OCI-LY1 (cell line): ENCODE measurements at regions not wholly inside any gene's neighbourhood (a gene's known extent, or its start where the extent isn't known, plus 50 kb on each side); places are given as distances from the start of the nearest gene placed in this dataset.

Source experiments
- H2AFZ ChIP-seq: fragments of 200-600 bp; sonication (generic), shearing (Covaris generic); 2 replicates; pipeline ENCODE4 v1.6.0; 2014; ENCODE audit warnings: antibody characterized with exemption, mild to moderate bottlenecking, low read length
- H3F3A ChIP-seq: fragments of 200-600 bp; sonication (generic), shearing (Covaris generic); 2 replicates; pipeline ENCODE4 v1.6.0; 2014; ENCODE audit warnings: mild to moderate bottlenecking, antibody characterized with exemption, low read length, moderate library complexity; ENCODE audit not compliant: insufficient read depth
- H3K27ac ChIP-seq: fragments of 200-600 bp; sonication (generic); 2 replicates; pipeline ENCODE4 v1.5.1; 2014; ENCODE audit warnings: low read length, mixed run types, mild to moderate bottlenecking, low read depth; ENCODE audit not compliant: poor library complexity, severe bottlenecking
- H3K27me3 ChIP-seq: fragments of 200-600 bp; sonication (generic); 2 replicates; pipeline ENCODE4 v1.6.0; 2014; ENCODE audit warnings: antibody characterized with exemption, mild to moderate bottlenecking, low read length, moderate library complexity; ENCODE audit not compliant: insufficient read depth
- H3K36me3 ChIP-seq: fragments of 200-600 bp; sonication (generic); 2 replicates; pipeline ENCODE4 v1.6.1; 2014; ENCODE audit warnings: mild to moderate bottlenecking, antibody characterized with exemption, low read length, moderate library complexity, mixed read lengths; ENCODE audit not compliant: insufficient read depth
- H3K4me1 ChIP-seq: fragments of 200-600 bp; sonication (generic); 2 replicates; pipeline ENCODE4 v1.5.1; 2014; ENCODE audit warnings: mild to moderate bottlenecking, low read length, moderate library complexity; ENCODE audit not compliant: insufficient read depth, severe bottlenecking
- H3K4me2 ChIP-seq: fragments of 200-600 bp; sonication (generic), shearing (Covaris generic); 2 replicates; pipeline ENCODE4 v1.6.1; 2014; ENCODE audit warnings: low read length
- H3K4me3 ChIP-seq: fragments of 200-600 bp; sonication (generic); 2 replicates; pipeline ENCODE4 v1.5.1; 2014; ENCODE audit warnings: low read length, low read depth, mild to moderate bottlenecking, mixed read lengths; ENCODE audit not compliant: poor library complexity, severe bottlenecking
- H3K79me2 ChIP-seq: fragments of 200-600 bp; shearing (Covaris generic); 2 replicates; pipeline ENCODE4 v1.6.1; 2016; ENCODE audit warnings: mixed run types, low read length, mixed read lengths; ENCODE audit not compliant: insufficient read depth
- H3K9ac ChIP-seq: fragments of 200-600 bp; sonication (generic), shearing (Covaris generic); 2 replicates; pipeline ENCODE4 v1.6.1; 2014; ENCODE audit warnings: mild to moderate bottlenecking, low read length, mixed read lengths
- H3K9me2 ChIP-seq: fragments of 200-600 bp; sonication (generic), shearing (Covaris generic); 2 replicates; pipeline ENCODE4 v1.6.1; 2014; ENCODE audit warnings: low read depth, mild to moderate bottlenecking, low read length, mixed read lengths
- H3K9me3 ChIP-seq: fragments of 200-600 bp; shearing (Covaris generic); 2 replicates; pipeline ENCODE4 v1.6.1; 2014; ENCODE audit warnings: low read length, mixed read lengths
- H4K20me1 ChIP-seq: fragments of 200-600 bp; sonication (generic), shearing (Covaris generic); 2 replicates; pipeline ENCODE4 v1.6.0; 2016; ENCODE audit warnings: mild to moderate bottlenecking, low read length; ENCODE audit not compliant: insufficient read depth
- EZH2 ChIP-seq: fragments of 200-600 bp; sonication (generic), shearing (Covaris generic); IDR thresholded peaks from 2 replicates; pipeline ENCODE4 v1.8.0; 2017; ENCODE audit warnings: borderline replicate concordance, mixed run types, mild to moderate bottlenecking, antibody characterized with exemption, low read length, moderate library complexity, mixed read lengths
- TF ChIP-seq, protein P1 (sequence below): fragments of 200-600 bp; sonication (generic), shearing (Covaris generic); IDR thresholded peaks from 2 replicates; pipeline ENCODE4 v1.5.1; 2017; ENCODE audit warnings: mild to moderate bottlenecking, antibody characterized with exemption, low read length, moderate library complexity, mixed read lengths

DNA sequence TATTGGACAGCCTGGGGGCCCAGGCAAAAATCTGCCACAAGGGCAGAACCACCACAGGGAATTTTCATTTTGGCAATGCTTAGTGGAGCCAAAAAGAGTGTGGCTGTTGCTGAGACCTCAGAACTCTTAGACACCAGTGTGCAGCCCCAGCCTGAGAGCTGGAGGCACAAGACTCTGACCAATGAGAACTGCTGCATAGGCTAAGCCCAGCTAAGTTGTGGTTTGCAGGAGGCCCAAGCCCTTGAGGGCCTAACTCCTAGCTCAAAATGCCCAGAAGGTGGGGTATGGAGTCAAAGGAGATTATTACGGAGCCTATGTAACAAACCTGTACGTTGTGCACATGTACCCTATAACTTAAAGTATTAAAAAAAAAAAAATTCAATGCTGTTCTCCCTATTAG lies 296.7 kb downstream of the TRAM1L1 start:
- Histone ChIP-seq H3K4me3 (no peak overlapping the region), H4K20me1 (no peaks in the 10 kb centered on the region), H3K4me1 (no peaks in the 10 kb centered on the region), H3K79me2 (no peaks in the 10 kb centered on the region), H3K9me2 (no peaks in the 10 kb centered on the region), H3K27ac (no peak overlapping the region), H3K9ac (no peak overlapping the region), H3K4me2 (no peak overlapping the region), H3F3A (no peaks in the 10 kb centered on the region), H3K9me3 (no peaks in the 10 kb centered on the region), H2AFZ (no peak overlapping the region), H3K27me3 (no peaks in the 10 kb centered on the region), H3K36me3 (no peaks in the 10 kb centered on the region)
- TF ChIP-seq, protein P1, sequence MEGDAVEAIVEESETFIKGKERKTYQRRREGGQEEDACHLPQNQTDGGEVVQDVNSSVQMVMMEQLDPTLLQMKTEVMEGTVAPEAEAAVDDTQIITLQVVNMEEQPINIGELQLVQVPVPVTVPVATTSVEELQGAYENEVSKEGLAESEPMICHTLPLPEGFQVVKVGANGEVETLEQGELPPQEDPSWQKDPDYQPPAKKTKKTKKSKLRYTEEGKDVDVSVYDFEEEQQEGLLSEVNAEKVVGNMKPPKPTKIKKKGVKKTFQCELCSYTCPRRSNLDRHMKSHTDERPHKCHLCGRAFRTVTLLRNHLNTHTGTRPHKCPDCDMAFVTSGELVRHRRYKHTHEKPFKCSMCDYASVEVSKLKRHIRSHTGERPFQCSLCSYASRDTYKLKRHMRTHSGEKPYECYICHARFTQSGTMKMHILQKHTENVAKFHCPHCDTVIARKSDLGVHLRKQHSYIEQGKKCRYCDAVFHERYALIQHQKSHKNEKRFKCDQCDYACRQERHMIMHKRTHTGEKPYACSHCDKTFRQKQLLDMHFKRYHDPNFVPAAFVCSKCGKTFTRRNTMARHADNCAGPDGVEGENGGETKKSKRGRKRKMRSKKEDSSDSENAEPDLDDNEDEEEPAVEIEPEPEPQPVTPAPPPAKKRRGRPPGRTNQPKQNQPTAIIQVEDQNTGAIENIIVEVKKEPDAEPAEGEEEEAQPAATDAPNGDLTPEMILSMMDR: no peak

DNA sequence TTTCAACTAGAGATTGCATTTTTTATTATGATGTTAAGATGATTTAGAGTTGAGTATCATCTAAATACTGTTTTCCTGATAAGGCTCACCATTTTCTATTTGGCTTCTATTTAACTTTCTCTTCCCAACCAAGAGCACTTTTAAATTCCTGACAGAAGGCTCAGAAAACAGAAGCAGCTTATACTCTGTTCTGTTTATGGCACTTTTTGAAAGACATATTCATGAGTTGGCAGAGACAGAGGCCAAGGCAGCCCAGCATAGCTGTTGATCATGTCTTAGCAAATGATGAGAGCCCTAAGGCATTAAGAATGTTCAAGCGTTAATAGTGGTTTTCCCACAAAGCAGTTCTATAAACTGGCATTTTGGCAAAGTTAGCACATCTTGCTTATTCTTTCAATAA lies 330.3 kb downstream of the TRAM1L1 start:
- no peak overlapping the region for H3K9ac ChIP-seq
- no peak overlapping the region for H3K4me2 ChIP-seq
- no peak overlapping the region for H2AFZ ChIP-seq
- no peaks in the 10 kb centered on the region for H3K36me3 ChIP-seq
- H3F3A ChIP-seq: no peaks in the 10 kb centered on the region
- no peaks in the 10 kb centered on the region for H3K27me3 ChIP-seq
- no peak for TF ChIP-seq EZH2
- TF ChIP-seq, protein P1: no peak
- no peak overlapping the region for H3K4me3 ChIP-seq
- no peaks in the 10 kb centered on the region for H3K79me2 ChIP-seq
- H3K27ac ChIP-seq: no peak overlapping the region
- H3K4me1 ChIP-seq: no peaks in the 10 kb centered on the region
- no peaks in the 10 kb centered on the region for H4K20me1 ChIP-seq
- no peaks in the 10 kb centered on the region for H3K9me3 ChIP-seq
- H3K9me2 ChIP-seq: no peaks in the 10 kb centered on the region

DNA sequence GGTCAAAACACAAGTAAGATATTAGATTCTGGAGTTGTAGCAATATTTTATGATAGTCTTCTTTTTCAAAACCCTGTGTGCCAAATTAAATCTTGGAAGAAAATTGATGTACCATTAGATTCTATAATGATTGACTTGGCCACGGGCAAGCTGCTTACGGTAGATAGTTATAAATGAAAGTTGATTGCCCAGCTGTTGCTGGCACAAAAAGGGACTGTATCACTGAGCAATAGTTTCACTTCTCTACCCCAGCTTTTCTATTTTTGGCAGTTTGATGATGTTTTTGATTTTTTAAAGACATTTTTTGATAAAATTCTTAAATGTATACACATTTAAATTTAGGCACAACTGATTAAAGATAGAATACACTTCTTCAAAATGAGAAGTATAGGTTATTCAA lies 333.3 kb downstream of the TRAM1L1 start:
- Histone ChIP-seq H3K36me3 (no peaks in the 10 kb centered on the region), H3K9ac (no peak overlapping the region), H3K4me1 (no peaks in the 10 kb centered on the region), H3K4me2 (no peak overlapping the region), H3F3A (no peaks in the 10 kb centered on the region), H3K9me2 (no peaks in the 10 kb centered on the region), H2AFZ (no peak overlapping the region), H3K9me3 (no peaks in the 10 kb centered on the region), H3K79me2 (no peaks in the 10 kb centered on the region), H3K27ac (no peak overlapping the region), H3K27me3 (no peaks in the 10 kb centered on the region), H4K20me1 (no peaks in the 10 kb centered on the region), H3K4me3 (no peak overlapping the region)
- TF ChIP-seq, protein P1: no peak
- TF ChIP-seq EZH2: no peak
